NCI-H460 (cell line): ENCODE measurements at regions not wholly inside any gene's neighbourhood (a gene's known extent, or its start where the extent isn't known, plus 50 kb on each side); places are given as distances from the start of the nearest gene placed in this dataset.

Experiments
- DNase-seq: peaks from one replicate; pipeline ENCODE4 v3.0.0-alpha.2; 2016; ENCODE audit warnings: low read depth; ENCODE audit errors: extremely low read depth

DNA sequence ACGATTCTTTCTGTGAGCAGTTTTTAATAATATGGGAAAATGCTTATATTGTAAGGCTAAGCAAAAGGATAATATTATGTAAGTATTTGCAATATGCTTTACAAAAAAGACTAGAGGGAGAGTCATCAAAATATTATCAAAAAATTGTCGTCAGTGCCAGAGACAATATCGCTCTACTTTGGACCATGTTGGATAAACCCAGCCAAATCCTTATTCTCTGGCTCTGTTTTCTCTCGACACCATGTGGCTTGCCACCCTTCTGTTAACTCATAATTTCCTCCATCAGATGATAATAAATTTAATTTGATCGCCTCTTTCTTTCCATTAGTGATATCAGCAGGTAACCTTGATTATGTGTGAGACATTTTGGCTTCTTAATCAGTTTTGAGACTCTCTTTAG, 129.9 kb downstream of the CDC42EP3 start:
- no peak for DNase-seq

- no peak for DNase-seq
These were observed 127.4 kb downstream of the CDC42EP3 start for GRCh38 chr2:37543999-37544557.

DNA sequence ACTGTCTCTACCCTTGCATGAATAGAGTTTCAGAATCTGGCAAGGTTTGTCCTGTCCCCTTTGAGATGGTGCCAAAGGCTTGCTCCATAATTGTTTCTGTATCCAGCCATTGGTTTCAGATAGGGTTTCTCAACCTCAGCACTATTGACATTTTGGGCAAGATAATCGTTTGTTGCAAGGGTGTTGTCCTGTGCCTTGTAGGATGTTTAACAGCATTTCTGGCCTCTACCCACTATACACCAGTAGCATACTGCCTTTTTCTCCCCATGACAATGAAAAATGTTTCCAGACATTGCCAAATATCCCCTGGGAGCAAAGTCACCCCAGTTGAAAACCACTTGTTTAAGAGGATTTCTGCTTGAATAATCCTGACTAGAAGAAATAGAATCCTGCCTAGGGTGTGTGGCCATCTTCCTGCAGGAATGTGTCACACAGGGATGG, 126.8 kb downstream of the CDC42EP3 start:
- DNase-seq: no peak

DNA sequence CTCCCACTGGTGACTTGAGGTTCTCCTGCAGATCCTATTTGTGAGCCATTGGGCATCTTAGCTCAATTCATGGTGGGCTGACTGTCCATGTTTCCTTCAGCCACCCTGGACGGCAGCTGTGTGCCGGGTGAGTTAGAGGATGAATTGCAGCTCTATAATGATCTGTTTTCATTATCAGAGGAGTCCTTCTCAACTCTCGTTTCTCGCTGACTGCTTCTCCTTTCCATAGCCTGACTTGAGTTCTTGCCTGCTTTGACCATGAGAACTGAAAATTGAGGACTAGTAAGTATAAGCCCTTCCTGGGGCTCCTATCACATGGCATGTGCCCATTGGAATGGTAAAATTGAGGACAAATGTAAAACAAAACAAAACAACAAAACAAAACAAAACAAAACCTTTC, 121.8 kb downstream of the CDC42EP3 start:
- no peak for DNase-seq

GRCh38 chr2:37550190-37550589, 121.3 kb downstream of the CDC42EP3 start:
- no peak for DNase-seq

GRCh38 chr2:37551783-37552182, 119.7 kb downstream of the CDC42EP3 start:
- DNase-seq: no peak

- DNase-seq: no peak
These were observed 119.1 kb downstream of the CDC42EP3 start for GRCh38 chr2:37552339-37552738.

- DNase-seq: no peak
These were observed 117.9 kb downstream of the CDC42EP3 start for GRCh38 chr2:37553411-37554154.

GRCh38 chr2:37554155-37554510, 117.3 kb downstream of the CDC42EP3 start:
- no peak for DNase-seq

- DNase-seq: no peak
These were observed 116.8 kb downstream of the CDC42EP3 start for GRCh38 chr2:37554687-37555086.

DNA sequence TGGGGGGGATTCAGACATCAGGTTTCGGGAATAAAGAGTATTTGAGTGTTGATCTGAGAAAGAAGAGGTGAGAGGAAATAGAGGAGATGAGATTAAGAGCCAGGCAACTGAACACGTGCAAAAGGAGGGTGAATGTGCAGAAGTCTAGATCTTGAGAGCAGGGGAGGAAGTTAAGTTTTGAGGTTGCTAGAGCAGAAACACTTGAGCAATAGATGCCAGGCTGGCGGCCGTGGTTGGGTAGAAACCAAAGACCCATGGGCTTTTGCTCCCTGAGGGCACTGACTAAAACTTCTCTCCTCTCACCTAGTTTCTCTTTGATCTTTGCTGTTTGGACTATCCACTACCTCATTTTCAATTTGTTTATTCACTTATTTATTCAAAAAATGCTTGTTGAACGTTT, 116.0 kb downstream of the CDC42EP3 start:
- DNase-seq: no peak

DNA sequence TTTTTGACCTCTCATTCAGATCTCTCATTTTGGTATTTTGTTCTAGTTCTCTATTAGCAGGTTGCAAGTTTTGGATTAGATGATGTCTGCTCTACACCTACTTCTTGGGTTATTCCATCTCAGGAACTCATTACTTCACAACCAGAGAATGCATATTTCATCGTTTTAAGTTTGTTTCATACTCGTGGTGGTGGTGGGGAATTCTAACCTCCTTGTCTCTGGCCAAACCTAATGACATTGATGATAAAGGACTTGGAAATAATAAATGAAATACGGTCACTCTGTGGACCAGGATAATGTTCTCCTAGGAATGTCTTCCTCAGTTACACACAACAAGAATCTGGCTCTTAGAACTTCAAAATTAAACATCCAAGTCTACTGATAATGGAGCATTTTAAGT, 115.2 kb downstream of the CDC42EP3 start:
- no peak for DNase-seq

DNA sequence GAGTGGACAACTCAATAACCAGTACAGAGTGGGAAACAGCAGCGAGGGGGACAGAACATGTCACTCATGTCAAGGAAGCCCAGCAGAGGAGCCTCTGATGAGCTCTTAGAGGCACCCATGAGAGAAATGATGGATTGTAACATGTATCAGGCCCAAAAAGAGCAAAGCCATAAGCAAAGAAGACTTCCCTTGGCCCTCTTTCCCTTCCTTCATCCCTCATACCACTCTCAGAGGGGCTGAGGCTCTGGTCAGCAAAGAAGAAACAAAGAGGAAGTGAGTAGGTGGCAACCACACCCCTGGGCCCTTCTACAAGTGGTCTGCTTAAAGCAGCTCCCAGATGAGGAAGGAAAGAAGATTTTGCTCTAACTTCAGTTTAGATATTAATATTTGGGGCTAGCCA, 112.8 kb downstream of the CDC42EP3 start:
- DNase-seq: no peak

DNA sequence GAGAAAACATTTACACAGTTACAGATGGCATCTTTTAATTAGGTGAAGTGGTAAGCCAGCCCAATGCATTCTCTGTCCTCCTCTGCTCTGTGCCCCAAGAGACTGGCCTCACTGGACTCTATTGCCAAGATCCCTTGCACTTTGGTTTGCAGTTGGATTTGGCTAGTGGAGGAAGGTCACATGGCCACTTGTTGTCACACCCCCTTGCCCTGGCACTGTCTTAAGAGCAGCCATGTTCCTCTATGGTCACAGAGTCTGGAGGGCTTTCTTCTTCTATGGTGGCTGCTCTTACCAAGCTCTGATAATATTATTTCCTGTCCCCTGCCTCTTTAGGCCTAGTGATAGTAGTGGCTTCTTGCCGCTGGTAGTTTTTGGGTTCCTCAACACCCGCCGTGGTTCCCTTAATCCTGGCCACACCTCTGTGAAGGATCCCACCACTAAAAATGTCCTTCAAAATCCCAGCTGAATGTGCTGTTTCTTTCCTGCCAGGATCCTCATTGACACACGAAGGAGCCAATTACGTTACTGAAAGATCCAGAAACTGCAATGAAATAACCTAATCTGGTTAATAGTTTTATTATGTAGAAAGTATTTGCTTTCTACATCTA, 111.1 kb downstream of the CDC42EP3 start:
- DNase-seq: no peak

DNA sequence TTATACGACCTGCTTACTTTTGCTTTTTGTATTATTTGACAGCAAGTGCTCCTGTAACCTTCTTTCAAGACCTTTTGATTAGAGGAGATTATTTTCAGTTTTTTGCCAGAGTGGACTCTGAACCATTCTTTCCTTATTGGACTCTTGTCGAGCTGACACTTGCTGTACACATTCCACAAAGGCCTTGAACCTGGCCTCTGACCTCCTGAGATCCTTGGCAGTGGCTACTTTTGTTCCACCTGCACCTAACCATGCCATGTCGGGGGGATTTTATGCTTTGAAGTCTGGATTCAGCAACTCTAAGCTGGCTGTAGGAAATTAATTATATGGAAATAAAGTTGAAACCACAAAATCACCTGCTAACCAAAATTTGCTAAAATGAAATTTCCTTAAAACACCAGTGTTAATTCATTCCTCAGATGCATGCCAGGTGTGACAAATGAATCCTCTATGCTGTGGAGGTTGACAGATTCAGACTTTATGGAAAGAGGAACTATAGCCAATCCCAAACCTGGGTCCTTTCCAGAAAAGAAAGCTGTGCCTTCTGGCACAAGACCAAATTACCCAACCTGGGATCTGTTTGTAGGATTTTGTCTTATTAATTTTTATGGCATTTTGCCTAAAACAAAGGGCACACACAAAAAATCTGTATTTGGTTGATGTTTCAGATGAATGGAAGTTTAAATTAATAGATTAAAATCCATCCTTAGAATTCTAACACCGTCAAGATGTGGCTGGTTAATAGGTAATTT, 110.4 kb downstream of the CDC42EP3 start:
- DNase-seq: no peak

- DNase-seq: peak; percentile 91
These were observed 109.5 kb downstream of the CDC42EP3 start for GRCh38 chr2:37561615-37562569.

DNA sequence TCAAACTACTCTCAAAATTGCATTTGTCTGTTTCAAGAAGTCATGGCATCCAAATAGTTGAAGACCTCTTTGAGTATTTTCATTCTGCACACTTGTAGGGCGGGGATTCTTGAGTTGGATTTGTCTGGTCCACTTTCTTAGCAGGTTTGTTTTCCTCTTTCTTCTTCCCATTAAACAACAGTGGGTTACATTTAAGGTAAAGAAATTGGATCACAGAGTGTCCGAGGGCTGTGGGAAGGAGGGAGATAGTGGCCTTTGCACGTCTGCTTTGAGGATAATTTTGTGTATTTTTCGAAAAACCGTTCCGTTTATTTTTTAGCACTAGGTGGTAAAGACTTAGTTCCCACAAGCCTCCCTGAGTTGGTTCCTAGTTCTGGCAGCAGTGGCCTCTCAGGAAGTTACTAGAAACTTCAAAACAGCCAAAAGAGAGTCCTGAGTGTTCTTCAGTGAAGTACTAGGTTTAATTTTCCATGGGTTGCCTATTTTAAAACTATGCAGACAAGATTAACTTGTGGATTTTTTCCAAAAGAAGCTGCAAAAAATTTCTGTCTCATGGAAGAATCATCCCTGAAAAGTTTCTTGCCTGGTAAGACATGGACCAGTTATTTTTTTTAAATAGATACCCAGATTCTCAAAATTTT, 107.9 kb downstream of the CDC42EP3 start:
- DNase-seq: no peak

DNA sequence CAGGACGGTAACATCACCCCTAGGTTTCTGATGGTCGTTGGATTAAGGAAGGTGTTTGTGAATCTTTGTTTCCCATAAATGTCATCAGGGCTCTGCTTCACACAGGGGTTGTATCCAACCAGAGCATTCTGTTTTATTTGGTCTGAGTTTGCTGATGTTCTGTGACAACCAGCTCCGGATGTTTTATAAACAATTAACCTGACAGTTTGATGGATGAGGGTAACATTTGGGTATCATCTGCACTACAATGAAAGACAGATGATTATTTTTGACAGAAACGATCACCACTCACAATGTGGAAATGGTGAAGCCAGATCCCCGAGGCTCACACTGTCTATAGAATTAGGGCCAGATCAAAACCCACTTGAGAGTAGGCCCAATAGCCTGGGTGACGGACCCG, 107.1 kb downstream of the CDC42EP3 start:
- no peak for DNase-seq

GRCh38 chr2:37566517-37566981, 104.9 kb downstream of the CDC42EP3 start:
- DNase-seq: no peak

GRCh38 chr2:37568565-37568964, 102.9 kb downstream of the CDC42EP3 start:
- DNase-seq: no peak
